A549 (cell line): ENCODE measurements at regions not wholly inside any gene's neighbourhood (a gene's known extent, or its start where the extent isn't known, plus 50 kb on each side); places are given as distances from the start of the nearest gene placed in this dataset.

Source experiments
- ATAC-seq, 2 experiments: fragments of 200-7000 bp in 1 of 2; fragments of >200 bp in 1 of 2; cut with Nextera tagmentation in 1 of 2; cut with Tn5 transposase in 1 of 2; 3 replicates each; pipeline versions ENCODE4 v1.8.0 to v1.9.1; 2018 to 2020; ENCODE audit warnings: mild to moderate bottlenecking in 1 of 2, moderate library complexity in 1 of 2
- CTCF ChIA-PET: fragments of 300-600 bp; sonication (Branson Sonifier 250); formaldehyde crosslinking; extraction: SDS; loops from one replicate; lab custom pipeline; 2021; ENCODE audit warnings: antibody characterized with exemption, inconsistent platforms; lab: Yijun Ruan, JAX
- POLR2A ChIA-PET: fragments of 350-600 bp; formaldehyde crosslinking; extraction: SDS; loops from one replicate; lab custom pipeline; 2021; ENCODE audit warnings: antibody characterized with exemption, inconsistent platforms; lab: Yijun Ruan, JAX
- DNase-seq, 2 experiments: peaks; one replicate each; pipeline versions ENCODE4 v3.0.0 to v3.0.0-alpha.2; 2011 to 2016; ENCODE audit warnings: low read depth in 1 of 2, low spot score in 1 of 2
- FAIRE-seq: peaks from 2 replicates; lab custom pipeline; 2011; peaks lifted over from hg19 to GRCh38; lab: Jason Lieb, UNC
- H3K27ac ChIP-seq, 2 experiments: fragments of >200 bp; sonication (Bioruptor Twin); formaldehyde crosslinking; 3 replicates each; pipeline ENCODE4 v1.5.1; 2016 to 2017
- H3K4me1 ChIP-seq: fragments of >200 bp; sonication (Bioruptor Twin); formaldehyde crosslinking; 3 replicates; pipeline ENCODE4 v1.6.1; 2016
- H3K4me2 ChIP-seq: fragments of >200 bp; sonication (Bioruptor Twin); formaldehyde crosslinking; 3 replicates; pipeline ENCODE4 v1.6.1; 2016
- H3K4me3 ChIP-seq: fragments of >200 bp; sonication (Bioruptor Twin); formaldehyde crosslinking; 3 replicates; pipeline ENCODE4 v1.5.1; 2016
- H3K9me3 ChIP-seq: fragments of >200 bp; sonication (Bioruptor Twin); formaldehyde crosslinking; 3 replicates; pipeline ENCODE4 v1.6.1; 2016
- BHLHE40 ChIP-seq: IDR thresholded peaks from 2 replicates; pipeline ENCODE4 v1.6.1; 2012; ENCODE audit warnings: low read depth, low read length, inconsistent platforms
- CBX8 ChIP-seq: fragments of 200-600 bp; sonication (generic); IDR thresholded peaks from 2 replicates; pipeline ENCODE4 v1.6.1; 2016
- CHD2 ChIP-seq: fragments of 150-350 bp; IDR thresholded peaks from 2 replicates; pipeline ENCODE4 v1.6.1; 2014; ENCODE audit warnings: low read length; ENCODE audit not compliant: partially characterized antibody
- EHMT2 ChIP-seq: fragments of 200-600 bp; sonication (generic); IDR thresholded peaks from 2 replicates; pipeline ENCODE4 v1.6.1; 2016; ENCODE audit warnings: antibody characterized with exemption, low read depth, mild to moderate bottlenecking, moderate library complexity
- EP300 ChIP-seq, 2 experiments: fragments of >200 bp; sonication (Bioruptor Twin); formaldehyde crosslinking; IDR thresholded peaks; 2 replicates in 1 of 2; 3 replicates in 1 of 2; pipeline ENCODE4 v1.6.1; 2016 to 2017
- FOSL2 ChIP-seq, 2 experiments: fragments of 450-650 bp in 1 of 2; fragments of >200 bp in 1 of 2; sonication (Bioruptor Twin) in 1 of 2; formaldehyde crosslinking; IDR thresholded peaks; 2 replicates each; pipeline versions ENCODE4 v1.5.0 to v1.6.1; 2016 to 2020; ENCODE audit warnings: mild to moderate bottlenecking in 1 of 2, moderate library complexity in 1 of 2
- HEYL ChIP-seq: fragments of 250-450 bp; sonication (Bioruptor Pico); IDR thresholded peaks from 2 replicates; pipeline ENCODE4 v1.8.0; 2021; ENCODE audit warnings: mild to moderate bottlenecking, moderate library complexity
- JUNB ChIP-seq: fragments of >200 bp; sonication (Bioruptor Twin); formaldehyde crosslinking; IDR thresholded peaks from 2 replicates; pipeline ENCODE4 v1.6.1; 2016
- MAZ ChIP-seq: fragments of 150-350 bp; IDR thresholded peaks from 2 replicates; pipeline ENCODE4 v1.6.1; 2014; ENCODE audit warnings: antibody characterized with exemption, low read depth, low read length, borderline replicate concordance
- NPAS2 ChIP-seq: fragments of 250-450 bp; sonication (Bioruptor Pico); IDR thresholded peaks from 2 replicates; pipeline ENCODE4 v1.8.0; 2022; ENCODE audit warnings: mild to moderate bottlenecking, moderate library complexity, borderline replicate concordance
- NR3C1 ChIP-seq: fragments of >200 bp; sonication (Bioruptor Twin); formaldehyde crosslinking; IDR thresholded peaks from 3 replicates; pipeline ENCODE4 v1.6.1; 2017
- POLR2AphosphoS2 ChIP-seq: conservative IDR thresholded peaks from 2 replicates; pipeline ENCODE4 v1.6.1; 2012; ENCODE audit warnings: low read length, improper control_type of control experiment, inconsistent platforms
- RAD21 ChIP-seq, 2 experiments: fragments of >200 bp in 1 of 2; sonication (Bioruptor Twin) in 1 of 2; formaldehyde crosslinking in 1 of 2; IDR thresholded peaks in 1 of 2; conservative IDR thresholded peaks in 1 of 2; 2 replicates in 1 of 2; 3 replicates in 1 of 2; pipeline ENCODE4 v1.6.1; 2012 to 2018; ENCODE audit warnings: inconsistent platforms in 1 of 2
- RFX5 ChIP-seq: fragments of 450-650 bp; IDR thresholded peaks from 2 replicates; pipeline ENCODE4 v1.7.1; 2014; ENCODE audit warnings: antibody characterized with exemption, mild to moderate bottlenecking, moderate library complexity
- SMC3 ChIP-seq: fragments of >200 bp; sonication (Bioruptor Twin); formaldehyde crosslinking; IDR thresholded peaks from 3 replicates; pipeline ENCODE4 v1.6.1; 2018; ENCODE audit warnings: inconsistent platforms
- ZFP36 ChIP-seq: fragments of 450-650 bp; IDR thresholded peaks from 2 replicates; pipeline ENCODE4 v1.6.1; 2014; ENCODE audit warnings: borderline replicate concordance; ENCODE audit not compliant: partially characterized antibody
- WGBS: methylation state at CpG from one replicate; pipeline ENCODE4 v1.1.6; 2017; ENCODE audit errors: missing lambda C conversion rate; 5-methylcytosine and 5-hydroxymethylcytosine counted together
- TF ChIP-seq, protein P1 (sequence below): fragments of 250-450 bp; sonication (Bioruptor Pico); IDR thresholded peaks from 2 replicates; pipeline ENCODE4 v1.5.0; 2021; ENCODE audit warnings: mild to moderate bottlenecking, moderate library complexity, borderline replicate concordance
- TF ChIP-seq, protein P2 (sequence below): fragments of 200-600 bp; sonication (generic); IDR thresholded peaks from 2 replicates; pipeline ENCODE4 v1.6.1; 2016; ENCODE audit warnings: antibody characterized with exemption, mild to moderate bottlenecking, moderate library complexity
- TF ChIP-seq, protein P3 (sequence below): fragments of 450-650 bp; IDR thresholded peaks from 2 replicates; pipeline ENCODE4 v1.6.1; 2014; ENCODE audit warnings: antibody characterized with exemption

DNA sequence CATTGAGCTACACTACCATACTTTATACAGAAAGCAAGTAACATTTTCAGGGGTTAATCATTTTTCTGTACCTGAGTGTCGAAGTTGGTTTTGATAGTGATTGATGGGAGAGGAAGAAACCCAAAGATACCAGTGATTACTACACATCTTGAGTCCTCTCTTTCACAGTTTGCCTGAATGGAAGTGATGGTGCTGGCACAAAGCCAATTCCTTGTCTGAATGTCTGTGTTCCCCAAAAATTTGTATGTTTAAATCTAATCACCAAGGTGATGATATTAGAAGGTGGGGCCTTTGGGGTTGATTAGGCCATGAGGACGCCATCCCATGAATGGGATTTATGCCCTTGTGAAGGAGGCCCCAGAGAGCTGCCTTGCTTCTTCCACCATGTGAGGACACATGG, 696.9 kb upstream of the ANKRD30A start:
- no peak overlapping the region for H3K4me2 ChIP-seq
- WGBS = 37% methylated on average over 2 of the region's 2 CpGs
- ATAC-seq = no peak
- H3K27ac ChIP-seq = no peak overlapping the region
- ChIA-PET POLR2A (no interaction called here), CTCF (no interaction called here)
- H3K4me3 ChIP-seq = no peak overlapping the region
- H3K4me1 ChIP-seq = no peaks in the 10 kb centered on the region
- no peak for FAIRE-seq
- peaks cover 5% of the 10 kb centered on the region; the same call in 1 of the 3 replicates for H3K9me3 ChIP-seq
- DNase-seq = no peak
- TF ChIP-seq, protein P1, sequence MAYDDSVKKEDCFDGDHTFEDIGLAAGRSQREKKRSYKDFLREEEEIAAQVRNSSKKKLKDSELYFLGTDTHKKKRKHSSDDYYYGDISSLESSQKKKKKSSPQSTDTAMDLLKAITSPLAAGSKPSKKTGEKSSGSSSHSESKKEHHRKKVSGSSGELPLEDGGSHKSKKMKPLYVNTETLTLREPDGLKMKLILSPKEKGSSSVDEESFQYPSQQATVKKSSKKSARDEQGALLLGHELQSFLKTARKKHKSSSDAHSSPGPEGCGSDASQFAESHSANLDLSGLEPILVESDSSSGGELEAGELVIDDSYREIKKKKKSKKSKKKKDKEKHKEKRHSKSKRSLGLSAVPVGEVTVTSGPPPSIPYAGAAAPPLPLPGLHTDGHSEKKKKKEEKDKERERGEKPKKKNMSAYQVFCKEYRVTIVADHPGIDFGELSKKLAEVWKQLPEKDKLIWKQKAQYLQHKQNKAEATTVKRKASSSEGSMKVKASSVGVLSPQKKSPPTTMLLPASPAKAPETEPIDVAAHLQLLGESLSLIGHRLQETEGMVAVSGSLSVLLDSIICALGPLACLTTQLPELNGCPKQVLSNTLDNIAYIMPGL (CRISPR knock-in tag) = no peak
- TF ChIP-seq NPAS2 (CRISPR knock-in tag) (no peak), HEYL (CRISPR knock-in tag) (no peak), CBX8 (no peak), SMC3 (no peak), CHD2 (no peak), POLR2AphosphoS2 (no peak), EHMT2 (no peak), RFX5 (no peak), NR3C1 (no peak), RAD21 (conservative IDR thresholded peaks at IDR 0.05 in 1 of 2, IDR thresholded peaks at IDR 0.05 in 1 of 2) (no peak), FOSL2 (IDR thresholded peaks at IDR 0.05) (no peak), FOSL2 (CRISPR knock-in tag; IDR thresholded peaks at IDR 0.05) (no peak), JUNB (no peak)
- TF ChIP-seq, protein P2, sequence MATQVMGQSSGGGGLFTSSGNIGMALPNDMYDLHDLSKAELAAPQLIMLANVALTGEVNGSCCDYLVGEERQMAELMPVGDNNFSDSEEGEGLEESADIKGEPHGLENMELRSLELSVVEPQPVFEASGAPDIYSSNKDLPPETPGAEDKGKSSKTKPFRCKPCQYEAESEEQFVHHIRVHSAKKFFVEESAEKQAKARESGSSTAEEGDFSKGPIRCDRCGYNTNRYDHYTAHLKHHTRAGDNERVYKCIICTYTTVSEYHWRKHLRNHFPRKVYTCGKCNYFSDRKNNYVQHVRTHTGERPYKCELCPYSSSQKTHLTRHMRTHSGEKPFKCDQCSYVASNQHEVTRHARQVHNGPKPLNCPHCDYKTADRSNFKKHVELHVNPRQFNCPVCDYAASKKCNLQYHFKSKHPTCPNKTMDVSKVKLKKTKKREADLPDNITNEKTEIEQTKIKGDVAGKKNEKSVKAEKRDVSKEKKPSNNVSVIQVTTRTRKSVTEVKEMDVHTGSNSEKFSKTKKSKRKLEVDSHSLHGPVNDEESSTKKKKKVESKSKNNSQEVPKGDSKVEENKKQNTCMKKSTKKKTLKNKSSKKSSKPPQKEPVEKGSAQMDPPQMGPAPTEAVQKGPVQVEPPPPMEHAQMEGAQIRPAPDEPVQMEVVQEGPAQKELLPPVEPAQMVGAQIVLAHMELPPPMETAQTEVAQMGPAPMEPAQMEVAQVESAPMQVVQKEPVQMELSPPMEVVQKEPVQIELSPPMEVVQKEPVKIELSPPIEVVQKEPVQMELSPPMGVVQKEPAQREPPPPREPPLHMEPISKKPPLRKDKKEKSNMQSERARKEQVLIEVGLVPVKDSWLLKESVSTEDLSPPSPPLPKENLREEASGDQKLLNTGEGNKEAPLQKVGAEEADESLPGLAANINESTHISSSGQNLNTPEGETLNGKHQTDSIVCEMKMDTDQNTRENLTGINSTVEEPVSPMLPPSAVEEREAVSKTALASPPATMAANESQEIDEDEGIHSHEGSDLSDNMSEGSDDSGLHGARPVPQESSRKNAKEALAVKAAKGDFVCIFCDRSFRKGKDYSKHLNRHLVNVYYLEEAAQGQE = no peak

DNA sequence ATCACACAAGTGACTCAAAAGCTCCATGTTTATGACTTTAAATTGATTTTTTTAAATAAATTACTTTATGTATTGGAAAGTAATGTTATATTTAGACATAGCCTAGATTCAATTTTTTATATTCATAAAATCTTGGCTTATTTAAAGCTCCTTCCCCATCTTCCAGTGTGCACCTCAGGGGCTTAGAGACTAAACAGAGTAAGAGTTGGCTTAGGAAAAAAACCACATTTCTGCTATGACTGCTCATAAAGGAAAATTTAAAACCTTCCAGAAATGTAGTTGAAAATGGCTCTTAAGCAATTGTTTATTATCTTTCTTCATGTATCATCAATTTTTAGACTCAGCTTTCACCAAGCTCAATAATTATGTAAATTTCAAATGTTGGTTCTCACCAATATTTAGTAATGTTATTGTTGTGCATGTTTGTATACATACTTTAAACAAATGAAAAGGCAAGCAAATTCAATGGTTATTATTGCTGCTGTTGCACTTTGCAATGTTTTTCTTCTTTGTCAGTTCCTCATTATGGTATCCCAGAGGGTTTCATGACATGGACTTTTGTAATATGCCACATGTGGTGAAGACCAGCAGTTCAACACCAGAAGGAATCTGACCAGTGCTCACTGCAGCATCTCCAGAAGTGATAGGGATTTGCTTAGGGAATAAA, 700.1 kb upstream of the ANKRD30A start:
- no peak for TF ChIP-seq EP300 (IDR thresholded peaks at IDR 0.05)
- no peak for TF ChIP-seq BHLHE40
- TF ChIP-seq RAD21 (conservative IDR thresholded peaks at IDR 0.05 in 1 of 2, IDR thresholded peaks at IDR 0.05 in 1 of 2) = no peak
- no peak for TF ChIP-seq CBX8
- no peak for TF ChIP-seq MAZ
- no peak for TF ChIP-seq NR3C1
- TF ChIP-seq, protein P3, sequence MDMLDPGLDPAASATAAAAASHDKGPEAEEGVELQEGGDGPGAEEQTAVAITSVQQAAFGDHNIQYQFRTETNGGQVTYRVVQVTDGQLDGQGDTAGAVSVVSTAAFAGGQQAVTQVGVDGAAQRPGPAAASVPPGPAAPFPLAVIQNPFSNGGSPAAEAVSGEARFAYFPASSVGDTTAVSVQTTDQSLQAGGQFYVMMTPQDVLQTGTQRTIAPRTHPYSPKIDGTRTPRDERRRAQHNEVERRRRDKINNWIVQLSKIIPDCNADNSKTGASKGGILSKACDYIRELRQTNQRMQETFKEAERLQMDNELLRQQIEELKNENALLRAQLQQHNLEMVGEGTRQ = no peak
- no peak for TF ChIP-seq NPAS2 (CRISPR knock-in tag)
- no peak for TF ChIP-seq ZFP36
- POLR2A ChIA-PET = no interaction called here

More for the DNA sequence above, 700.1 kb upstream of the ANKRD30A start:
- Histone ChIP-seq H3K9me3 (peaks cover 5% of the 10 kb centered on the region; the same call in 1 of the 3 replicates), H3K4me2 (no peak overlapping the region), H3K4me1 (no peaks in the 10 kb centered on the region), H3K27ac (no peak overlapping the region), H3K4me3 (no peak overlapping the region)
- FAIRE-seq (no peak), DNase-seq (no peak), ATAC-seq (no peak)
- CTCF ChIA-PET = no interaction called here
